Endometrium (tissue), 2 donors: ENCODE measurements at regions not wholly inside any gene's neighbourhood (a gene's known extent, or its start where the extent isn't known, plus 50 kb on each side); places are given as distances from the start of the nearest gene placed in this dataset.

Experiments used
- FAIRE-seq: peaks from 2 replicates; lab custom pipeline; 2012; peaks lifted over from hg19 to GRCh38; lab: Jason Lieb, UNC
- donor health status: control.
- donor health status: control.

DNA sequence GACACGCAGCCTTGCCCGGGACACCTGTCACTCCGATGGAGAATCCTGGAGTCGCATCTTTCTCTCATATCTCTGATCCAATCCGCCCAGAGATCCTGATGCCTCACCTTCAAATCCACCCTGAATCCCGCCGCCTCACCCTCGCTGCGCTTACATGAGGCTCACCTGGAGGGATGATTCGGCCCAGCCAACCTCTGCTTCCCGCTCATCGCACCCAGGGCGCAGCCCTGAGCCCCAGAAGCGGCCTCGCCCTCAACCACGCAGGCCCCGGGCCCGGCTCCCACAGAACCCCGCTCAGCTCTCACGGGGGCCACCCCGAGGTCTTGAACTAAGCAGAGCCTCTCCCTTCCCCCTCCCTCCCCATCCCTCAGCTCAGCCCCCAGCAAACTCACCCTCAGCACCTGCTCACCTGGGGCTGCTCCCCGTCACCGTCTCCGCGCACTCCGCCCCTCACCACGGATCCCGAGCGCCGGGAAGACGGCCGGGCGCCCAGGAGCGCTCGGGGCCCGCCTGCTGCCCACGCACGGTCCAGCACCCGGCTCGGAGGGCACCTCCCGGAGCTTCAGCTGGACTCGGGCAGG is 160.0 kb downstream of the NDUFA10 start:
- no peak for FAIRE-seq

DNA sequence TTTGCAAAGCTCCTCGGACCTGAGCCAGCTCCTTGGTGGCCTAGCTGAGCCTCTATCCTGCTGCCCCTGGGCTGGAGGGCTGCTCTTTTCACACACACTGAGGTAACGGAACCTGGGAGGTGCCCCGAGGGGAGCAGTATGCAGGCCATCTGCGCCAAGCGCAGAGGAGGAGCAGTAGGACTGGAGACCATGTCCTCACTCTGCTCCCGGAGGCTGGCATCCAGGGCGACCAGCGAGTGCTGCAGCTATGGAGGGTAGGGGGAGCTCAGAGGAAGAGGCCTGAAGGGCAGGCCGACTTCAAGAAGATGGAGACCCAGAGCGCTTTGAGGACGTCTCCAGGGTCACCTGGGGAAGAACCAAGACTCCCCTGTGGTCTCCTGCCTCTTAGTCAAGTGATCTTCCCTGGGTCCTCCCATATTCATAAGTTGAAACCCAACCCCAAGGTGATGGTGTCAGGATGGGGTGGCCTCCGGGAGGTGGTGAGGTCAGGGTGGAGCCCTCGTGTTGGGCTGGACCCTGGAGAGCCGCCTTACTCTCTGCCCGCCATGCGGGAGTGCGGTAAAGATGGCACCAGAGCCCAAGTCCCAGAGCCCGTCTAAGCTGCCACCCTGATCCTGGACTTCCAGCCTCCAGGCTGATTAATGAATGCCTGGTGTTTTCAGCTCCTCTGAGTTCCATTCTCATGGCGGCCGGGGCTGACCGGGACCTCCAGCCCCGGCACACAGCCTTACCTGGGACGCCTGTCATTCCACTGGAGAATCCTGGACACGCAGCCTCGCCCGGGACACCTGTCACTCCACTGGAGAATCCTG is 160.7 kb downstream of the NDUFA10 start:
- no peak for FAIRE-seq

DNA sequence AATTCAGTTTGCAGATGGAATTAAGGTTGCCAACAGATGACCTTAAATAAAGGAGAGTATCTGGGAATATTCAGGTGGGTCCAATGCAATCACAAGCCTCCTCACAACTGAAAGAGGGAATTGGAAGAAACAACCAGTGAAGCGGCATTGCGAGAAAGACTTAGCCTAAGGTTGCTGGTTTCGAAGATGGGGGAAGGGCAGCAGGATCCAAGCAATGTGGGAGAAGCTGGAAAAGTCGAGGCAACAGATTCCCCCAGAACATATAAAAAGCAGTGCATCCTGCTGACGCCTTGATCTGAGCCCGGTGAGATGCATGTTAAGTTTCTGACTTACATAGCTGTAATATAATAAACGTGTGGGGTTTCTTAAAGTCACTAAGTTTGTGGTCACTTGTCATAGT is 162.5 kb downstream of the NDUFA10 start:
- no peak for FAIRE-seq

DNA sequence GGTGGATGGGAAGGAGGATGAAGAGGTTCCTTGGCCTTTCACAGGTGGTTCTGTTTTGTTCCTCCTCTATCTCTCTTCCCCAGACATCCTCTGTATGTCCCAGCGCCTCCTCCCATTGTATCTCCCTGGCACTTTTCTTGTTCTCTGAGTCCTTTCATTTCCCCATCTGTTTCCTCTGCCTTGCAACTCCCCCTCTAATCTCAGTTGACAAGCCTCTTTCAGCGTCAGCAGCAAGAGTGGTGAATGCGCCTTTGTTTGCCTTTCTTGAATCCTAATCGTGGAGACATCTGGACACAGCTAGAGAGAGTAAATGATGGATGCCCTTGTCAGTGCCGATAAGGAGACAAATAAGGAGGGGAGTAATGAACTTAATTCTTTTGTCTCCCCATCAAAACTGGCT is 167.0 kb downstream of the NDUFA10 start:
- no peak for FAIRE-seq

DNA sequence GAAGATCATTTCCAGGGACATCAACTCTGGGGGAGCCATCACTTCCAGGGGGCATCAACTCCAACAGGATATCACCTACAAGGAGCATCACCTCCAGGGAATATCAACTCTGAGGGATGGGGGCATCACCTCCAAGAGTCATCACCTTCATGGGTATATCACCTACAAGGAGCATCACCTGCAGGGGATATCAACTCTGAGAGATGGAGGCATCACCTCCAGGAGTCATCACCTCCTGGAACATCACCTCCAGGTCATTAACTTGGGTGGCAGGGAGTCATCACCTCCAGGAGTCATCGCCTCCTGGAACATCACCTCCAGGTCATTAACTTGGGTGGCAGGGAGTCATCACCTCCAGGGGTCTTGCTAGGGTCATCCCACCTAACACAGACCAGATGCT is 167.6 kb downstream of the NDUFA10 start:
- FAIRE-seq: no peak

DNA sequence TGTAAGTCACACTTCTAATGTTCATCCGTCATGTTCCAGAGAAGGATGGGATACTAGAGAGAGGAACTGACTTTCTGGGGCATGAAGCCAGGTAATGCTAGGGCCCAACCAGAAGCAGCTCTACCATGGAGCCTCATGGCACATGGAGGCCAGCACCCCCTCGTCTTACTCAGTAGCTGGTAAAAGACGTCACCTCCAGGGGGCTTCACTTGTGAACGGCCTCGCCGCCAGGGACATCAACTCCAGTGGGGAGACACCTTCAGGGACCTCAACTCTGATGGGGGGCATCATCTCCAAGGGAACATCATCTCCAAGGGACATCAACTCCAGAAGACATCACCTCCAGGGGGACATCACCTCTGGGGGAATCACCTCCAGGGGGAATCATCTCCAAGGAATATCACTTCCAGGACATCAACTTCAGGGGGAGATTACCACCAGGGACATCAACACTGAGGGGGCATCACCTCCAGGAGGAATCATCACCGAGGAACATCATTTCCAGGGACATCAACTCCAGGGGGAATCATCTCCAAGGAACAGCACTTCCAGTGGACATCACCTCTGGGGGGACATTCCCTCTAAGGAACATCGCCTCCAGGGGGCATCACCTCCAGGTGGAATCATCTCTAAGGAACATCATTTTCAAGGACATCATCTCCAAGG is 168.4 kb downstream of the NDUFA10 start:
- FAIRE-seq: no peak

DNA sequence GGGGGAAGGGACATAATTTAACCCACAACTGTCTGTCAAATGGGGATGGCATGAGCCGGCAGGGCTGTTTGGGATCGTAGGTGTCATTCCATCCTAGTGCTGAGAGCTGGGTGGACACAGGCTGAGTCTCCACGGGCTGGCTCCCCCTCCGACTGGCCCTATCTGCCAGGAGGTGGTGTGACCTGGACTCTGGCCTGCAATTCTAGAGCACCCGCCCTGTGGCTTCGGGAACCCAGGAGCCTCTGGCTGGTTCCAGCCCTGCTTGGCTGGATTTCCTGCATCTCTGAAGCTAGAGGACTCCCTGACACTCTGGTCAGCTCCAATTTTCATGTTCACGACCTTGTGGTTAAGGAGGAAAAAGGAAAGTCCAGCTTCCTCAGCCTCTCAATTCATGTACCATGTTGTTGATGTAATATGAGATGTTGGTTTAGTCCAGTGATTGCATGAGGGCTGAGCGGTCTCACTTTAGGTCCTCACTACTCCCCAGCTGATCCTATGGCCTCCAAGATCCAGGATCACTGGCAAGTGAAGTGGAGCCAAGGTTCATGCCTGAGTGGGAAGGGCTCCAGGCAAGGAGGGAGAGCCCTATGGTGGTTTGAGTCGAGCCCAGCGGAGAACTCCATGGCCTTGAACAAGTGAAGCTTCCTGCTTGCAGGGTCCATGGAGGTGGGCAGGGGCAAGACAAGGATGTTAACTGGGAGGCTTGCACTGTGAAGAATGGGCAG is 169.1 kb downstream of the NDUFA10 start:
- FAIRE-seq: no peak

DNA sequence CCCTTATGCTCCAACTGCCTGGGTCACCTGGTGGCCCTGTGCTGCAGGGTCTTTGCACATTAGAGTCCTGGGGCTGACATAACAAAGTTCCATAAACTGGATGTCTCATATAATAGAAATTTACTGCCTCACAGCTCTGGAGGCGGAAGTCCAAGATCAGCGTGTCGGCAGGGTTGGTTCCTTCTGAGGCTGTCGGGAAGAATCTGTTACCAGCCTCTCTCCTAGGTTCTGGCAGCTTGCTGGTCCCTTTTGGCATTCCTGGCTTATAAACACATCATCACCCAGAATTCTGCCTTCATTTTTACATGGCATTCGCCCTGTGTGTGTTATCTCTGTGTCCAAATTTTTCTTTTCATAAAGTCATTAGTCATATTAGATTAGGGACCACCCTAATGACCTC is 170.5 kb downstream of the NDUFA10 start:
- FAIRE-seq: no peak

DNA sequence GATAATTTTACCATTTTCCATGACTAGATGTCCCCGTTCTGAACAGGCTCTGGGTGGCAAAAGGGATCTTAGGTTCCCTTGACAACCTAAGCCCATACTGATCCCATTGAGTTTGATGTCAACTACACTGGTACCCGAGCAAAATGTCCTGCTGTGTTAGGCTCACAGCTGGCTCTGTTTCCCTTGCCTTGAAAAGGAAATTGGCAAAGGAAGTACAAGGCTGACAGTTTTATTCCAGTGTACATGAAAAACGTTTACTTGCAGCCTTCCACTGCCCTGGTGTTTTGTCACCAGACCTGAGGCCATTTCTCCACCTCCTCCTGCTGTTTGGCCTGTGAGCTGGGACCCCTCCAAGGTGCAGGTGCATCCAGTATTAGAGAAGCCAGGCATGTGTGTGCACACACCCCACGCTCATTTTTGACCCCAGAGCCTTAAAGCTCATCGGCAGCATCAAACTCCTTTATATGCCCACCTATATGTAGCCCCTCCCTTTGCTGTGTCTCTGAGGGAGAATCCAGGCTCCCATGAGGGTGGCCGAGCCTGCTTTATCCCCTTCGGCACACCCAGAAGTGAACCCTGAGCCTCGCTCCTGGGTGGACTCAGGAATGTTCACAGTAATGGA is 171.3 kb downstream of the NDUFA10 start:
- no peak for FAIRE-seq

DNA sequence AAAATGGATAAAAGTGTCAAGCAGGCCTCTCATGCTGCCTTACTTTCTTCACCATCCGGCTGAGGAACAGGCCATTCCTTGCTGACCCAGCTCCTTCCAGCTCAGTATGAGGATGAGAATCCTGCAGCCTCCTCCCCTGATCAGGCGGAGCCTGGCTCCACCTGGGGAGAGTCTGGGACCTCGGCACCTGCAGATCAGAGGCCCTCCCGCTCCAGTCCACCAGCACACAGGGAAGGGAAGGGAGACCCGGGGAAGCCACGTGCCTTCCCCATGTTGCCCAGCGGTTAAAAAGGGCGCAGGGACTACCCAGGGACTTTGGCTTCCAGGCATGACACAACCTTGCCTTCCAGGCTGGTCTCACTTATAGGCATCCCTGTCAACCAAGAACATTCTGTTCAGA is 172.0 kb downstream of the NDUFA10 start:
- FAIRE-seq: no peak

DNA sequence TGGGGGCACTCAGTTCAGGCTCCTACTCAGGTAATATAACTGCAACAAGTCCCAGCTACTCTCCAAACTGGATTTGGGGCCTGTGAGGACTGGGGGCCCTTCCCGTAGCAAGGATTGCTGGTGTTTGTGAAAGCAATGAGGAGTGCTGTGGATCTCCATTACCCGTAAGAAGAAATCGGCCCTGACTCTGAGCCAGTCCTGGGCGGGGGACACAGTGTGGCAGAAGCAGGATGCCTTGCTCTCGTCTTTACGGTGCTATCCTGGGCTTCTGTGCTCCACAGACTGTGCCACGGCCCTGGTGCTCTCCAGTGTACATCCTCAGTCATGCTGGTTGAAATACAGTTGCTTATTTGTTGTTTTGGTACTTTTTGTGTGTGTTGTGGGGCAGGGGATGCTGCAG is 172.9 kb downstream of the NDUFA10 start:
- FAIRE-seq: no peak

DNA sequence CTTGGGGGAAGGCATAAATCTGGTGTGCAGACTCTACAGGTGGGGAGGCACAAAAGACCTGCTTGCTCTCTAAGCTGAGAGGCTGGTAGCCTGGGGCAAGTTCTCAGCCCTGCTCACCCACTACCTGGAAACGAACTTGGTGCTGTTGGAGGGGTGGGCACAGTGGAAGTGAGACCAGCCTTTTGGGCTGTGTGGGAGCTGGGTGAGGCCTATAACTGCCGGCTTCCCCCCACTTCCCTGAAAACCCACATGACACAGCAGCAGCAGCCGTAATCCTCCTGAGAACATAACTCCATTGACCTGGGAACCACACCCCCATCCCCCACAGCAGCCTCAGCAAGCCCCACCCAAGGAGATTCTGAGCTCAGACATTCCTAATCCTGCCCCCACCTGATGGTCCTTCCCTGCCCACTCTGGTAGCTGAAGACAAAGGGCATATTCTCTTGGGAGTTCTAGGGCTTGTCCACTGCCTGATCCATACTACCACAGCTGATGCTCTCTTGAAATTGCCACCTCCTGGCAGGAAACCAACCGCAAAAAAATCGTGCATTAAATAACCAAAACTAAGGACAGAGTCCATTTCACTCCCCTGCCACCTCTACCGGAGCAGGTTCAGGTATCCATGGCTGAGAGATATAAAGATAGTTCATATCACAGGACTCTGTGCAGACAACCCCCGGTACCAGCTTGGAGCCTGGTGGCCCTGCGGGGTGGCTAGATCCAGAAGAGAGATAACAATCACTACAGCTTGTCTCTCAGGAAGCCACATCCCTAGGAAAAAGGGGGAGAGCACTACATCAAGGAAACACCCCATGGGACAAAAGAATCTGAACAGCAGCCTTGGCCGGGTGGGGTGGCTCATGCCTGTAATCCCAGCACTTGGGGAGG is 178.1 kb downstream of the NDUFA10 start:
- FAIRE-seq: no peak

DNA sequence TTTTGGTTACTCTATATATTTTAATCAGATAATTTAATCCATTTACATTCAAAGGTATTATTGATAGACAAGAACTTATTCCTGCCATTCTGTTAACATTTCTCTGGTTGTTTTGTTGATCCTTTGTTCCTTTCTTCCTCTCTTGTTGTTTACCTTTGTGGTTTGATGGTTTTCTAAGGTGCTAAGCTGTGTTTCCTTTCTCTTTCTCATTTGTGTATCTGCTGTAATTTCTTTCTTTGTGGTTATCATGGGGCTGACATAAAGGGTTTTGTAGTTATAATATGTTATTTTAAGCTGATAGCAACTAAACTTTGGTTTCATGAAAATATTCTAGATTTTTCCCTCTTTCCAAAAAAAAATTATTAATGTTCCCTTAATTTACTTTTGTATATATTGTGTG is 179.2 kb downstream of the NDUFA10 start:
- FAIRE-seq: no peak

DNA sequence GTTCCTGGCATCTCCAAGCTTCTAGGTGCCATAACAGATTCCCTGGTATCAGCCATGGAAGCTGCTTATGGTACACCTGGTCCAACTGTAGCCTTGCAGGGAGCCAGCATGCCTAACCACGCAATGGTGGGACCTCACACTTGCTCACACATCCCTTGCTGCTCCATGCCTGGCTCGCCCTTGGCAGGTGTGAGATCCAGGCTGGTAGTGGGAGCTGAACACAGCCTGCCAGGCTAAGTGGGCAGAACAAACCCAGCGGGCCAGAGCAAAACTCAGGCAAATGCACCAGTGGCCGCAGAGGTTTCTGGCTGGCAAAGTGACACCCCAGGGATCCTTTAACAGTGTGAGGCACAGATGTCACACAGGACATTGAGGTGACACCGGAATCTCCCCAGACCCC is 185.8 kb downstream of the NDUFA10 start:
- no peak for FAIRE-seq

DNA sequence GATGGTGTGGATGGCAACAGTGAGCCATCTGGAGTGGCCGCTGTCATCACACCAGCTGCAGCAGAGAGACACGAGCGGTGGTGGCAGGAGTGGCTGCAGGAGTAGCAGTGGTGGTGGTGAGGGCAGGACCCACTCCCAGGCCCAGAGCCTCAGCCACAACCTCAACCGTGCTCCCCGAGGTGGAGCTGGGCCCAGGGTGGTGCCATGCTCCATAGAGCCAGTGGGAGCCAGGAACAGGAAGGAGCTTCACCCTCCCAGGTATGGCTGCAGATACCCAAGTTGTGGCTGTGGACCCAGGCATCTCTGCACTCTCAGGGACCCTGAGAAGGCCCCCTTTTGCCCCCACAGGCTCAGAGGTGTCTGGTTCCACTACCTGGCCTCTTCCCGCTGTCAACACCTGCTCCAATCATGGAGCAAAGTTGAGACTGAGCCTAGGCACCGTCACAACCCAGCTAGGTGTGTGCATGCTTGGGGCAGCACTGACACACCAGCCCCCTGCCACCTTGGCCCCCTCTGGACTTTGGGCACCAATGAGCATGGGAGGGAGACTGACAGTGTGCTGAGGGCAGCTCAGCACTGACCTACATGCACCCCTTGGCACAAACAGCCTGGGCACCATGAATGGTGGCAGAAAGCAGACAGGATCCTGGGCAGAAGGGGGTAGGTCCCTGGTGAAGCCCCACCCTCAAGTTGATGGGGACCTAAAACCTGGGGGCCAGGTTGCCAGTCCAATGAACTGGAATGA is 188.9 kb downstream of the NDUFA10 start:
- FAIRE-seq: no peak

DNA sequence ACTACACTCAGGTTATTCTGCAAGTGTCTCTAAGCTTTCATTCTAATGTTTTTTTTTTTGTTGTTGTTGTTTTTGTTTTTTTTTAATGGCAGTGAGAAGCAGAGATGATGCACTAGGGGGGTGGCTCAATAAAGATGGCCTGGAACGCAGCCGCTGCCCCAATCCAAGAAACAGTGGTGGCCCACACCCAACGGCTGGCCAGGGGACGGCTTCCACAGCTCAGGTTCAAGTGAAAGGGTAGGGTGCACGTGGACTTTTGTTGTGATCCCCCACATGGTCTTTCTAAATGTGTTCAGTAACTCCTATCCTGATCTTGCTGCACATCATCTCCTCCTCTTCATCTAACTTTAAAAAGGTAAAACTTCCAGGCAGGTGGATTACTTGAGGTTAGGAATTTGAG is 190.1 kb downstream of the NDUFA10 start:
- FAIRE-seq: no peak

DNA sequence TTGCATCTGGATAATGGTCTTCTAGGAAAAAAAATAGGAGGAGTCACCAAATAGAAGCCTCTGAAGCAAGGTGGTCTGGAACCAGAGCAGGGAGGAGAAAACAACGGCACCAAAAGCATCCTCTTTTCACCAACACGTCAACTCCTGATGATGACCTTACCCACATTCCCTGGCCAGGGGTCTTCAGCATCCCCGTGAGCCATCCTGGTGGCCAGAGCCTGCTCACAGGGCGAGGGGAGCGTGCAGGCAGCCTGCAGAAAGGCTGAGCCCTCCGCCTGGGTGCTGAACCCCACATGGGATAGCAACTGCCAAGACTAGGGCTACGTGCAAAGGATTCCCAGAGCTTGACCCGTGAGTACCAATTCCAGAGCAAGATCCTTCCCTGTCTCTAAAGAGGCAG is 191.0 kb downstream of the NDUFA10 start:
- FAIRE-seq: no peak

DNA sequence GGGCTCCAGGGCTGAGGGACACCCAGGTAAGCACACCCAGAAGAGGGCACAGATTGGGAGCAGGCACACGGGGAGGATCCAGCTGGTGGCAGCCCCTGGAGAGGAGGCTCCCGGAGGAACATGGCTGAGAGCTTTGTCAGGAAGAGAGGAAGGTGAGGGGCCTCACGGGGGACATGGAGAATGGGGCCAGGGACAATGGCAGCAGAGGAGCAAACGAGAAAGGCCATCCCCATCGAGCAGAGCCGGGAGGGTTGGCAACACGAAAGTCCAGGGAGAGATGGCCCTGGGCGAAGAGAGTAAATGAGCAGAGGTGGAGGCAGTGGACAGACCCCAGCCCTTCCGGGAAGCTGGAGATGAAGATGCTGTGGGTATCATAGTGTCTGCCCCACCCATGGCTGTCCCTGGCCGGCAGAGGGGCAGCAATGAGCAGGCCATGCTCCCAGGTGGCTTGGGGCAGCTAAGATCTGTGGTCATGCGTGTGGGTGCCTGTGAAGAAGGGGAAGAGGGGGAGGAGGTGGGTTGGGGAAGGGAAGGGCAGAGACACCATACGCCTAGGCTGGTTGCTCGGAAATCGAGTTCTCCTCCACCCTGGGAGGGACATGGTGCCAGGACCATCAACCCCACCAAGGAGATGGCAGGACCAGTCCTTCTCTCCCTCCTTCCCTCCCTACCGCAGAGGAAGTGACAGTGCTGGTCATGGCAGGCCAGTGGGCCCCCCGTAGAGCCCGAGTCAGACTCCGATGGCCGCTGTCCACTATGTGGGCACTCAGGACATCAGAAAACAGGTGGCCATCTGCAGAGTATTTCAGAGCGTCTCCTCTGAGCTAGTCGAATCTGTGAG is 191.7 kb downstream of the NDUFA10 start:
- no peak for FAIRE-seq

DNA sequence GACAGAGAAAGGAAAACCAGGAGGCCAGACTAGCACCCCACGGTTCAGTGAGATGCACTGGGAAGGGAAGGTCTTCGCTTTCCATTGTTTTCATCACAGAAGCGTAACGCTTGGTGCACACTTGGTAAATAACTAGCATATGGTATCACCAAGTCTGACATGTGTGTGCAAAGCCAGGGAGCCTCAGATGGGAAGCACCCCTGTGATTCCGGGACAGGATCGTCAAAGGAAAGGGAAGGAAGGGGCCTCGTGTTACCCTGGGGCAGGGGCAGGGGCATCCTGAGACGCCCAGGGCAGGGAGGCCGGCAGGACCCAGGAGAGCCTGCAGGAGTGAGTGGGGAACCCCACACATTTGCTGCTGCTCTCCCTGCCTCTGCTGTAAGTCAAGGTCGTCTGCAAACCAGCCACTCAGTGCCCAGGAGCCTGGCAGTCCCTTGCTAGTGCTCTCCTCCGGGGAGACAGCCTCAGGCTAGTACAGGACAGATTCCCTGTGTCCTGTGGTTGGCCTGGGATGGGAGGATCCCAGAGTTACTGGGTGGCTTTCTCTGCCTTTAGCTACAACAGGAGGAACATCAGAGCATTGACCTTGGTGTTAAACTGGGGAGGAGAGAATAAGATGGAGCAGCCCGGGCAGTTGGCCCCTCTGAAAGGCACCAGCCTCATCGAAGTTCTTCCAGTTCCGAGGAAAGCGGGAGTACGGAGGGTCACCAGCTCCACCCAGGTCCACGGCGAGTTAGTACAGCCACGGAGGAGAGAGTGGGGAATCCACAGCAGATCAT is 192.5 kb downstream of the NDUFA10 start:
- FAIRE-seq: no peak
